Loucy (cell line): ENCODE measurements at regions not wholly inside any gene's neighbourhood (a gene's known extent, or its start where the extent isn't known, plus 50 kb on each side); places are given as distances from the start of the nearest gene placed in this dataset.

ENCODE experiments used
- H2AFZ ChIP-seq: fragments of 200-600 bp; sonication (generic); 2 replicates; pipeline ENCODE4 v1.6.0; 2016; ENCODE audit warnings: antibody characterized with exemption, mild to moderate bottlenecking, low read length, moderate library complexity
- H3F3A ChIP-seq: fragments of 200-600 bp; 2 replicates; pipeline ENCODE4 v1.6.0; 2016; ENCODE audit warnings: antibody characterized with exemption, low read depth, mild to moderate bottlenecking
- H3K27me3 ChIP-seq: fragments of 200-600 bp; sonication (generic); 2 replicates; pipeline ENCODE4 v1.6.1; 2014; ENCODE audit warnings: low read length, mild to moderate bottlenecking; ENCODE audit not compliant: insufficient read depth, poor library complexity, severe bottlenecking
- H3K36me3 ChIP-seq: fragments of 200-600 bp; sonication (generic); 2 replicates; pipeline ENCODE4 v1.6.1; 2016; ENCODE audit warnings: low read length; ENCODE audit not compliant: insufficient read depth
- H3K4me1 ChIP-seq: fragments of 200-600 bp; sonication (generic); 2 replicates; pipeline ENCODE4 v1.5.1; 2014; ENCODE audit warnings: low read length, mild to moderate bottlenecking; ENCODE audit not compliant: insufficient read depth, poor library complexity, severe bottlenecking
- H3K4me2 ChIP-seq: fragments of 200-600 bp; sonication (generic); 2 replicates; pipeline ENCODE4 v1.6.0; 2014; ENCODE audit warnings: antibody characterized with exemption, low read length, low read depth, mild to moderate bottlenecking; ENCODE audit not compliant: poor library complexity, severe bottlenecking
- H3K4me3 ChIP-seq: fragments of 200-600 bp; sonication (generic); 2 replicates; pipeline ENCODE4 v1.5.1; 2014; ENCODE audit warnings: low read length, mild to moderate bottlenecking, mixed read lengths; ENCODE audit not compliant: poor library complexity, severe bottlenecking
- H3K79me2 ChIP-seq: fragments of 200-600 bp; sonication (generic); 2 replicates; pipeline ENCODE4 v1.6.1; 2014; ENCODE audit warnings: low read length; ENCODE audit not compliant: insufficient read depth
- H3K9ac ChIP-seq: fragments of 200-600 bp; sonication (generic); 2 replicates; pipeline ENCODE4 v1.6.0; 2014; ENCODE audit warnings: mild to moderate bottlenecking, low read depth, low read length, moderate library complexity; ENCODE audit not compliant: poor library complexity, severe bottlenecking
- H3K9me2 ChIP-seq: fragments of 200-600 bp; sonication (generic); replicated peaks from 2 replicates; pipeline ENCODE4 v1.6.1; 2016; ENCODE audit warnings: low read depth, low read length, mixed read lengths
- H3K9me3 ChIP-seq: fragments of 200-600 bp; sonication (generic); 2 replicates; pipeline ENCODE4 v1.6.1; 2014; ENCODE audit warnings: mild to moderate bottlenecking, antibody characterized with exemption, low read length, low read depth; ENCODE audit not compliant: insufficient read depth
- H4K20me1 ChIP-seq: fragments of 200-600 bp; sonication (generic); 2 replicates; pipeline ENCODE4 v1.6.0; 2014; ENCODE audit warnings: antibody characterized with exemption, low read length, mild to moderate bottlenecking; ENCODE audit not compliant: insufficient read depth, poor library complexity, severe bottlenecking
- CTCF ChIP-seq: fragments of 200-600 bp; sonication (generic); conservative IDR thresholded peaks from 2 replicates; pipeline ENCODE4 v1.5.1; 2014; ENCODE audit warnings: mild to moderate bottlenecking, antibody characterized with exemption, low read length
- EZH2phosphoT487 ChIP-seq: fragments of 200-600 bp; IDR thresholded peaks from 2 replicates; pipeline ENCODE4 v1.6.1; 2018; ENCODE audit warnings: antibody characterized with exemption, mild to moderate bottlenecking, moderate library complexity, borderline replicate concordance

- H3K4me3 ChIP-seq, result no peak overlapping the region
- no peaks in the 10 kb centered on the region for H3K9me3 ChIP-seq
- H3K9me2 ChIP-seq, result no peaks in the 10 kb centered on the region
- H3K4me2 ChIP-seq, result no peak overlapping the region
- no peaks in the 10 kb centered on the region for H3K36me3 ChIP-seq
- H4K20me1 ChIP-seq, result no peaks in the 10 kb centered on the region
- no peaks in the 10 kb centered on the region for H3F3A ChIP-seq
- H3K4me1 ChIP-seq, result no peaks in the 10 kb centered on the region
- TF ChIP-seq EZH2phosphoT487 (no peak), CTCF (no peak)
- H3K27me3 ChIP-seq, result no peaks in the 10 kb centered on the region
- H2AFZ ChIP-seq, result no peak overlapping the region
- H3K79me2 ChIP-seq, result no peaks in the 10 kb centered on the region
- H3K9ac ChIP-seq, result no peak overlapping the region
Observed at GRCh38 chr14:43161477-43161876, 1345.6 kb downstream of the FSCB start.

GRCh38 chr14:43157661-43158060, 1349.4 kb downstream of the FSCB start:
- Histone ChIP-seq H2AFZ (no peak overlapping the region), H3K4me3 (no peak overlapping the region), H3K4me1 (no peaks in the 10 kb centered on the region), H3K79me2 (no peaks in the 10 kb centered on the region), H4K20me1 (no peaks in the 10 kb centered on the region), H3K36me3 (no peaks in the 10 kb centered on the region), H3F3A (no peaks in the 10 kb centered on the region), H3K9ac (no peak overlapping the region), H3K9me3 (no peaks in the 10 kb centered on the region), H3K4me2 (no peak overlapping the region), H3K9me2 (no peaks in the 10 kb centered on the region), H3K27me3 (no peaks in the 10 kb centered on the region)
- TF ChIP-seq CTCF (no peak), EZH2phosphoT487 (no peak)

- H3K27me3 ChIP-seq, result no peaks in the 10 kb centered on the region
- TF ChIP-seq EZH2phosphoT487 (no peak), CTCF (no peak)
- H2AFZ ChIP-seq, result no peak overlapping the region
- no peaks in the 10 kb centered on the region for H3K36me3 ChIP-seq
- H3K9me3 ChIP-seq, result no peaks in the 10 kb centered on the region
- no peaks in the 10 kb centered on the region for H3K9me2 ChIP-seq
- H3K4me2 ChIP-seq, result no peak overlapping the region
- H3K9ac ChIP-seq, result no peak overlapping the region
- no peak overlapping the region for H3K4me3 ChIP-seq
- no peaks in the 10 kb centered on the region for H3K79me2 ChIP-seq
- no peaks in the 10 kb centered on the region for H3F3A ChIP-seq
- no peaks in the 10 kb centered on the region for H3K4me1 ChIP-seq
- no peaks in the 10 kb centered on the region for H4K20me1 ChIP-seq
Observed at GRCh38 chr14:43155924-43156323, 1351.2 kb downstream of the FSCB start.
